Kidney (tissue), 13 donors: ENCODE measurements at regions not wholly inside any gene's neighbourhood (a gene's known extent, or its start where the extent isn't known, plus 50 kb on each side); places are given as distances from the start of the nearest gene placed in this dataset.
"Not testable (repeated sequence)": the region's sequence is repeated elsewhere in the genome, so short reads cannot be mapped to it uniquely, and the experiment has no call there.

Source experiments
- DNase-seq, 5 donors: peaks; one replicate each; pipeline ENCODE4 v3.0.0-alpha.2; 2013 to 2020
- FAIRE-seq: peaks from 2 replicates; lab custom pipeline; 2012; peaks lifted over from hg19 to GRCh38; lab: Jason Lieb, UNC
- H3K27ac ChIP-seq, 2 donors: one replicate each; pipeline ENCODE4 v1.7.0; 2013; ENCODE audit warnings: low read depth in 2 of 2, low read length in 2 of 2, inconsistent platforms in 1 of 2
- H3K27me3 ChIP-seq: one replicate; pipeline ENCODE4 v1.7.1; 2013; ENCODE audit warnings: low read length, inconsistent platforms; ENCODE audit not compliant: control insufficient read depth, insufficient read depth
- H3K36me3 ChIP-seq, 3 donors: one replicate each; pipeline versions ENCODE4 v1.7.0 to v1.7.1; 2013; ENCODE audit warnings: low read length in 3 of 3, control low read depth in 1 of 3, inconsistent platforms in 1 of 3; ENCODE audit not compliant: insufficient read depth in 3 of 3, control insufficient read depth in 2 of 3
- H3K4me1 ChIP-seq, 3 donors: one replicate each; pipeline versions ENCODE4 v1.7.0 to v1.7.1; 2013; ENCODE audit warnings: low read length in 3 of 3, inconsistent platforms in 1 of 3, low read depth in 1 of 3; ENCODE audit not compliant: control insufficient read depth in 2 of 3, insufficient read depth in 2 of 3
- H3K4me3 ChIP-seq, 3 donors: one replicate each; pipeline versions ENCODE4 v1.7.0 to v1.8.1; 2013; ENCODE audit warnings: low read length in 3 of 3, control low read depth in 1 of 3, inconsistent platforms in 1 of 3
- H3K9ac ChIP-seq, 3 donors: one replicate each; pipeline versions ENCODE4 v1.7.0 to v1.7.1; 2013; ENCODE audit warnings: low read length in 3 of 3, control low read depth in 1 of 3, inconsistent platforms in 1 of 3
- H3K9me3 ChIP-seq, 3 donors: one replicate each; pipeline versions ENCODE4 v1.7.0 to v1.7.1; 2013; ENCODE audit warnings: low read length in 3 of 3, control low read depth in 1 of 3, inconsistent platforms in 1 of 3; ENCODE audit not compliant: control insufficient read depth in 2 of 3, insufficient read depth in 1 of 3
- intact Hi-C: fragments of 100-400 bp; cut with DNase I; formaldehyde crosslinking; loops from one replicate; pipeline ENCODE4 v1.11.1; 2022
- TF ChIP-seq, protein P1 (sequence below): IDR thresholded peaks from 3 replicates; pipeline ENCODE4 v1.5.1; 2012; ENCODE audit warnings: mild to moderate bottlenecking, moderate library complexity, borderline replicate concordance; ENCODE audit not compliant: insufficient read depth; ENCODE audit errors: extremely low read depth
- donor health status: control.
- donor health status: control.
- donor health status: control.
- donor health status: control.
- donor health status: control.
- donor health status: DM: yes; HTN: yes; CAD: no.
- donor health status: Normal renal cell carcinoma (clear cell type).

DNA sequence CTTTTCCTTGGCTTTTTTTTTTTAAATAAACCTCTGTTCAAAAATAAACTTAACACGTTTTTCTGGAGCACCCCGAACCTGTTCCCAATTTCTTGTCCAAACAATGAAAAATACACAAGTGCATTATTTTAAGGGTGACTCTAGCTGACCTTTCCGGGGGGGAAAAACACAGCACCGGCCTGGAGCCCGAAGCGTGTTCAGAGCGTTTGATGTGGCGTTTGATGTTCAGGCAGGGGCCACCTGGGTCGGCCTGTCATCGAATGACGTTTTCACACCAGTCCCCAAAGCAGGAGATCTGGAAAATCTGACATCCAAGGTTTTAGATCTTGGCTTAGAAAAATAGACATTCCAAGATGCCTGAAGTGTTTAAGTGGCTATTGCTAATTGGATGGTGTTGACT, 282.1 kb downstream of the SHOX start:
- intact Hi-C loops, result no loop called here
- no peak overlapping the region for H3K9ac ChIP-seq
- H3K36me3 ChIP-seq, result no peaks in the 10 kb centered on the region
- peaks cover 0 to 3% (median 0%) of the 10 kb centered on the region in 3 donors for H3K9me3 ChIP-seq
- TF ChIP-seq, protein P1, sequence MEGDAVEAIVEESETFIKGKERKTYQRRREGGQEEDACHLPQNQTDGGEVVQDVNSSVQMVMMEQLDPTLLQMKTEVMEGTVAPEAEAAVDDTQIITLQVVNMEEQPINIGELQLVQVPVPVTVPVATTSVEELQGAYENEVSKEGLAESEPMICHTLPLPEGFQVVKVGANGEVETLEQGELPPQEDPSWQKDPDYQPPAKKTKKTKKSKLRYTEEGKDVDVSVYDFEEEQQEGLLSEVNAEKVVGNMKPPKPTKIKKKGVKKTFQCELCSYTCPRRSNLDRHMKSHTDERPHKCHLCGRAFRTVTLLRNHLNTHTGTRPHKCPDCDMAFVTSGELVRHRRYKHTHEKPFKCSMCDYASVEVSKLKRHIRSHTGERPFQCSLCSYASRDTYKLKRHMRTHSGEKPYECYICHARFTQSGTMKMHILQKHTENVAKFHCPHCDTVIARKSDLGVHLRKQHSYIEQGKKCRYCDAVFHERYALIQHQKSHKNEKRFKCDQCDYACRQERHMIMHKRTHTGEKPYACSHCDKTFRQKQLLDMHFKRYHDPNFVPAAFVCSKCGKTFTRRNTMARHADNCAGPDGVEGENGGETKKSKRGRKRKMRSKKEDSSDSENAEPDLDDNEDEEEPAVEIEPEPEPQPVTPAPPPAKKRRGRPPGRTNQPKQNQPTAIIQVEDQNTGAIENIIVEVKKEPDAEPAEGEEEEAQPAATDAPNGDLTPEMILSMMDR, result no peak
- no peak overlapping the region for H3K27ac ChIP-seq
- DNase-seq (peak in 2 of 5 donors; percentile 30 to 35), FAIRE-seq (no peak)
- no peak overlapping the region for H3K4me3 ChIP-seq
- no peaks in the 10 kb centered on the region for H3K27me3 ChIP-seq
- no peaks in the 10 kb centered on the region for H3K4me1 ChIP-seq

DNA sequence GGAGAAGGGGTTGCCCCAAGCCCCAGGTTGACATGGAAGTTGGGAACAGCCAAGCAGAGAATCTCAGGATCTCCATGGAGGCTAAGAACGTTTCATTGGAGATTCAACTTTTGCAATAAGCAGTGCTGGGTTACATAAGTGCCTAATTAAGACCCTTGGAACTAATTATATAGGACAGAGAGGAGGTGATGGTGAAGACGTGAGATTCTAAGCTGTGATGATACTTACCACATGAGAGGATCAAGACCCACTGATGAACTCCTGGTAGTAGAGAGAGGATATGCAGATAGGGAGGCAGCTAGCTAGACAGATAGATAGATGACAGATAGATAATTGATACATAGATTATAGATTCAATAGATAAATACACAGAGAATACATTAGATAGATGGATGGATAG, 278.5 kb downstream of the SHOX start:
- intact Hi-C loops, result not testable (repeated sequence)

DNA sequence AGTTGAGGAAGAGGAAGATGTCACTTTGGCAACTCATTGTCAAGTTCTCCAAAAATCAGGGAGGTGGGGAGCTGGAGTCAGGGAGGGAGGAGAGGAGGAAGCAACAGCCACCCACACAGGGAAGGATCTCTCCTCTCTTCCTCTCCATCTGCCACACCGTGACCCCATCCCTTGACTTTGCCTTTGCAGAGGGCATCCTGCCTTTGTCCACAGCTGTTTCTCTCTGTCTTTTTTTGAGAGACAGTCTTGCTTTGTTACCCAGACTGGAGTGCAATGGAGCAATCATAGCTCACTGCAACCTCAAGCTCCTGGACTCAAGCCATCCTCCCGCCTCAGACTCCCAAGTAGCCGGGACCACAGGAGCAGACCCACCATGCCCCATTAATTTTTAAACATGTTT, 276.0 kb downstream of the SHOX start:
- TF ChIP-seq, protein P1, result no peak
- Histone ChIP-seq H3K9ac (no peak overlapping the region), H3K4me1 (no peaks in the 10 kb centered on the region), H3K36me3 (no peaks in the 10 kb centered on the region), H3K4me3 (no peak overlapping the region), H3K27ac (no peak overlapping the region), H3K9me3 (peaks cover 0 to 4% (median 3%) of the 10 kb centered on the region in 3 donors), H3K27me3 (no peaks in the 10 kb centered on the region)
- intact Hi-C loops, result no loop called here
- DNase-seq (no peak), FAIRE-seq (no peak)

More for the DNA sequence above, 278.5 kb downstream of the SHOX start:
- DNase-seq, H3K4me3 ChIP-seq, H3K36me3 ChIP-seq, H3K27me3 ChIP-seq, H3K27ac ChIP-seq, H3K4me1 ChIP-seq, H3K9me3 ChIP-seq, H3K9ac ChIP-seq: not testable (repeated sequence)
- peak; percentile 17 for FAIRE-seq

DNA sequence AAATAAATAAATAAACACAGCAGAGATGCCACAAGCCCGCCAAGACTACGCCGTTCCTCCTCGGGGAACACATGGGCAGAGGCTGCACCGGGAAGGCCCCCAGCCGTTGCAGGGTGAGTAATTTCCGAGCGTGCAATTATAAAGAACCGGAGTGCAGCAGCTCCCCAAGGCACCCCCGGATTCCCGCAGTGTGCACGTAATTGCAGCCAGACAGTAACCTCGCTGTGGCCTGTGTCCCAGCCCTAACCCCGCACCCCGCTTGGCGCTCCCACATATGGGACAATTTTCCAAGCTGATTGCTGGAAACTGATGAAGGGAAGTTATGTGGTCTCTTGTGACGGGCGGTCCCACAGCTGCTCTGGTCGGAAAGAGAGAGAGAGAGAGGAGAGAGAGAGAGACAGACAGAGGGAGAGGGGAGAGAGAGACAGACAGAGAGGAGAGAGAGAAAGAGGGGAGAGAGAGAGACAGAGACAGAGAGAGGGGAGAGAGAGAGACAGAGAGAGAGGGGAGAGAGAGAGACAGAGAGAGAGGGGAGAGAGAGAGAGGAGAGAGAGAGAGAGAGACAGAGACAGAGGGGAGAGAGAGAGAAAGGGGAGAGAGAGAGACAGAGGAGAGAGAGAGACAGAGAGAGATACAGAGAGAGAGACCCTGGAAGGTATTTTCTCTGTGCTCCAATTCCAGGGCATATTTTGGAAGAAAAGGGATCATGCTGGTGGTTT, 275.4 kb downstream of the SHOX start:
- no peak overlapping the region for H3K27ac ChIP-seq
- no peaks in the 10 kb centered on the region for H3K36me3 ChIP-seq
- H3K9ac ChIP-seq, result no peak overlapping the region
- intact Hi-C loops, result no loop called here
- no peak overlapping the region for H3K4me3 ChIP-seq
- H3K4me1 ChIP-seq, result no peaks in the 10 kb centered on the region
- H3K27me3 ChIP-seq, result no peaks in the 10 kb centered on the region
- TF ChIP-seq, protein P1, result no peak
- H3K9me3 ChIP-seq, result peaks cover 0 to 7% (median 3%) of the 10 kb centered on the region in 3 donors
- DNase-seq, result no peak
- no peak for FAIRE-seq
